OCI-LY3 (cell line): ENCODE measurements at regions not wholly inside any gene's neighbourhood (a gene's known extent, or its start where the extent isn't known, plus 50 kb on each side); places are given as distances from the start of the nearest gene placed in this dataset.
"Not testable (repeated sequence)": the region's sequence is repeated elsewhere in the genome, so short reads cannot be mapped to it uniquely, and the experiment has no call there.

Experiments used
- H2AFZ ChIP-seq: fragments of 200-600, 300-600 bp; shearing (Covaris generic); 2 replicates; pipeline ENCODE4 v1.6.0; 2014; ENCODE audit warnings: antibody characterized with exemption, low read depth, low read length
- H3K27ac ChIP-seq: fragments of 200-600, 300-600 bp; sonication (generic); 2 replicates; pipeline ENCODE4 v1.5.1; 2014; ENCODE audit warnings: mild to moderate bottlenecking, low read length, moderate library complexity, mixed read lengths
- H3K27me3 ChIP-seq: fragments of 200-600, 300-600 bp; sonication (generic); 2 replicates; pipeline ENCODE4 v1.6.1; 2014; ENCODE audit warnings: low read depth, low read length, mixed read lengths
- H3K36me3 ChIP-seq: fragments of 200-600, 300-600 bp; sonication (generic); replicated peaks from 2 replicates; pipeline ENCODE3; 2014; ENCODE audit warnings: low read depth, low read length, mixed read lengths
- H3K4me1 ChIP-seq: fragments of 300-600, 200-600 bp; sonication (generic); 2 replicates; pipeline ENCODE4 v1.6.1; 2014; ENCODE audit warnings: low read length, mixed read lengths
- H3K4me2 ChIP-seq: fragments of 200-600, 300-600 bp; sonication (generic); 2 replicates; pipeline ENCODE4 v1.6.1; 2014; ENCODE audit warnings: low read length, mixed read lengths
- H3K4me3 ChIP-seq: fragments of 300-600, 200-600 bp; sonication (generic); 2 replicates; pipeline ENCODE4 v1.5.1; 2014; ENCODE audit warnings: antibody characterized with exemption, mild to moderate bottlenecking, low read length, moderate library complexity
- H3K79me2 ChIP-seq: fragments of 300-600, 200-600 bp; shearing (Covaris generic); 2 replicates; pipeline ENCODE4 v1.6.1; 2014; ENCODE audit warnings: mild to moderate bottlenecking, low read length, mixed read lengths
- H3K9ac ChIP-seq: fragments of 300-600, 200-600 bp; shearing (Covaris generic); 2 replicates; pipeline ENCODE4 v1.6.0; 2014; ENCODE audit warnings: mild to moderate bottlenecking, low read length, moderate library complexity
- H3K9me3 ChIP-seq: fragments of 200-600, 300-600 bp; shearing (Covaris generic); 2 replicates; pipeline ENCODE4 v1.6.1; 2014; ENCODE audit warnings: low read length, mixed read lengths; ENCODE audit not compliant: insufficient read depth
- H4K20me1 ChIP-seq: fragments of 200-600, 300-600 bp; sonication (generic); 2 replicates; pipeline ENCODE4 v1.6.1; 2016; ENCODE audit warnings: low read length, mixed read lengths; ENCODE audit not compliant: insufficient read depth
- CTCF ChIP-seq: fragments of 200-600, 300-600 bp; sonication (generic); IDR thresholded peaks from 2 replicates; pipeline ENCODE4 v1.5.1; 2014; ENCODE audit warnings: antibody characterized with exemption, low read length, low read depth
- EZH2phosphoT487 ChIP-seq: fragments of 200-600 bp; shearing (Covaris generic); IDR thresholded peaks from 2 replicates; pipeline ENCODE4 v1.6.1; 2018; ENCODE audit warnings: antibody characterized with exemption, mixed run types, low read depth

GRCh38 chr5:67770431-67771025, 445.0 kb upstream of the PIK3R1 start:
- Histone ChIP-seq H3K9me3 (no peaks in the 10 kb centered on the region), H3K4me1 (peaks cover 3% of the 10 kb centered on the region; the same call in 1 of the 2 replicates), H3K9ac (no peak overlapping the region), H3K4me3 (no peak overlapping the region), H3K27ac (no peak overlapping the region), H2AFZ (no peak overlapping the region), H3K79me2 (no peaks in the 10 kb centered on the region), H4K20me1 (no peaks in the 10 kb centered on the region), H3K4me2 (no peak overlapping the region), H3K36me3 (no peaks in the 10 kb centered on the region), H3K27me3 (no peaks in the 10 kb centered on the region)
- TF ChIP-seq EZH2phosphoT487 (no peak), CTCF (no peak)

- no peak overlapping the region for H2AFZ ChIP-seq
- H3K79me2 ChIP-seq, result no peaks in the 10 kb centered on the region
- no peak overlapping the region for H3K4me2 ChIP-seq
- H3K4me1 ChIP-seq, result no peaks in the 10 kb centered on the region; the same call in 1 of the 2 replicates
- H3K36me3 ChIP-seq, result no peaks in the 10 kb centered on the region
- H3K9ac ChIP-seq, result no peak overlapping the region
- H3K27ac ChIP-seq, result no peak overlapping the region
- TF ChIP-seq CTCF, result no peak
- no peak for TF ChIP-seq EZH2phosphoT487
- no peaks in the 10 kb centered on the region for H4K20me1 ChIP-seq
- H3K4me3 ChIP-seq, result no peak overlapping the region
- H3K27me3 ChIP-seq, result no peaks in the 10 kb centered on the region
- no peaks in the 10 kb centered on the region for H3K9me3 ChIP-seq
Measured at GRCh38 chr5:67765697-67766096, 449.9 kb upstream of the PIK3R1 start.

GRCh38 chr5:67757771-67758170, 457.8 kb upstream of the PIK3R1 start:
- H3K9me3 ChIP-seq, H3K27ac ChIP-seq, H3K36me3 ChIP-seq, H2AFZ ChIP-seq, H3K79me2 ChIP-seq, H3K27me3 ChIP-seq, H4K20me1 ChIP-seq, H3K4me2 ChIP-seq, H3K9ac ChIP-seq, H3K4me1 ChIP-seq, H3K4me3 ChIP-seq: not testable (repeated sequence)

GRCh38 chr5:67752357-67752708, 463.2 kb upstream of the PIK3R1 start:
- H3K4me3 ChIP-seq, result no peak overlapping the region
- H3K79me2 ChIP-seq, result no peaks in the 10 kb centered on the region
- H3K4me1 ChIP-seq, result no peaks in the 10 kb centered on the region
- H3K4me2 ChIP-seq, result no peak overlapping the region
- H4K20me1 ChIP-seq, result no peaks in the 10 kb centered on the region
- H3K27ac ChIP-seq, result no peak overlapping the region
- no peak overlapping the region for H2AFZ ChIP-seq
- H3K36me3 ChIP-seq, result no peaks in the 10 kb centered on the region
- no peaks in the 10 kb centered on the region for H3K9me3 ChIP-seq
- H3K9ac ChIP-seq, result no peak overlapping the region
- H3K27me3 ChIP-seq, result no peaks in the 10 kb centered on the region
- TF ChIP-seq EZH2phosphoT487, result no peak

GRCh38 chr5:67748165-67748690, 467.3 kb upstream of the PIK3R1 start:
- no peaks in the 10 kb centered on the region for H3K27me3 ChIP-seq
- H2AFZ ChIP-seq, result no peak overlapping the region
- no peaks in the 10 kb centered on the region for H3K36me3 ChIP-seq
- H3K79me2 ChIP-seq, result no peaks in the 10 kb centered on the region
- H3K4me3 ChIP-seq, result no peak overlapping the region
- TF ChIP-seq EZH2phosphoT487 (no peak), CTCF (no peak)
- no peak overlapping the region for H3K4me2 ChIP-seq
- H3K9me3 ChIP-seq, result no peaks in the 10 kb centered on the region
- no peak overlapping the region for H3K9ac ChIP-seq
- H3K4me1 ChIP-seq, result no peaks in the 10 kb centered on the region
- no peaks in the 10 kb centered on the region for H4K20me1 ChIP-seq
- H3K27ac ChIP-seq, result no peak overlapping the region
